ENCODE measurements at regions not wholly inside any gene's neighbourhood (a gene's known extent, or its start where the extent isn't known, plus 50 kb on each side); places are given as distances from the start of the nearest gene placed in this dataset.

GRCh38 chr12:28807535-28807934 lies 341.5 kb upstream of the FAR2 start:
- no peak for TF ChIP-seq CTCF (conservative IDR thresholded peaks at IDR 0.05)
- H3K4me2 ChIP-seq (ENCODE audit: insufficient read depth, insufficient read length, low read length): no peak overlapping the region
- Mint-ChIP-seq H3K4me1 (no peaks in the 10 kb centered on the region), H3K27ac (no peak overlapping the region), H3K4me3 (no peak overlapping the region), H3K36me3 (ENCODE audit: insufficient read depth in 1 of 3, low read depth in 3 of 3) (peaks cover 20 to 32% (median 23%) of the 10 kb centered on the region in 3 experiments), H3K27me3 (ENCODE audit: low read depth) (no peaks in the 10 kb centered on the region), H3K9me3 (peaks cover 29 to 36% of the 10 kb centered on the region in 2 experiments)
- no peak overlapping the region for H3K14ac ChIP-seq (ENCODE audit: insufficient read depth, low read length)
- no peak overlapping the region for H3K18ac ChIP-seq (ENCODE audit: insufficient read length, low read depth, low read length)
- H3K79me1 ChIP-seq (ENCODE audit: insufficient read depth, low read depth, low read length, poor library complexity, severe bottlenecking): no peaks in the 10 kb centered on the region
- H2AFZ ChIP-seq (ENCODE audit: low read length): no peak overlapping the region
- H3K23me2 ChIP-seq (ENCODE audit: insufficient read length, low read depth, low read length, poor library complexity, severe bottlenecking): no peaks in the 10 kb centered on the region
- H3K27me3 ChIP-seq (ENCODE audit: insufficient read depth, low read length): no peaks in the 10 kb centered on the region
- no peak overlapping the region for H3K4ac ChIP-seq (ENCODE audit: low read depth, low read length)
- H2BK120ac ChIP-seq (ENCODE audit: low read depth, low read length, poor library complexity, severe bottlenecking): no peak overlapping the region
- no peak overlapping the region for H3K23ac ChIP-seq (ENCODE audit: insufficient read length, low read depth, low read length)
- H4K91ac ChIP-seq (ENCODE audit: insufficient read length, low read depth, low read length): no peak overlapping the region
- no peak overlapping the region for H3K56ac ChIP-seq (ENCODE audit: insufficient read length, low read depth, low read length)
- no peak overlapping the region for H3T11ph ChIP-seq (ENCODE audit: low read length)
- no peak overlapping the region for H2BK20ac ChIP-seq (ENCODE audit: low read depth, low read length, poor library complexity, severe bottlenecking)
- H3K4me1 ChIP-seq (ENCODE audit: insufficient read depth, low read length): no peaks in the 10 kb centered on the region
- no peak overlapping the region for H4K8ac ChIP-seq (replicated peaks; ENCODE audit: insufficient read length, low read depth, low read length)
- no peak overlapping the region for H4K5ac ChIP-seq (ENCODE audit: insufficient read length, low read depth, low read length)
- no peak for DNase-seq
- no peak overlapping the region for H2AK5ac ChIP-seq (ENCODE audit: insufficient read length, low read length)
- no peaks in the 10 kb centered on the region for H4K20me1 ChIP-seq (ENCODE audit: control insufficient read depth, insufficient read depth, insufficient read length)
- no peaks in the 10 kb centered on the region for H3K79me2 ChIP-seq (ENCODE audit: insufficient read depth, low read length)
- H2BK5ac ChIP-seq (ENCODE audit: insufficient read length, low read length): no peak overlapping the region
- H3K9ac ChIP-seq (ENCODE audit: extremely low read depth, insufficient read length, low read length): no peak overlapping the region
- H3K27ac ChIP-seq (ENCODE audit: insufficient read length, low read depth, low read length): no peak overlapping the region
- H2BK12ac ChIP-seq (ENCODE audit: insufficient read length, low read depth, low read length): no peak overlapping the region
- H3K9me3 ChIP-seq (ENCODE audit: control insufficient read depth, low read depth, low read length): peaks cover 22% of the 10 kb centered on the region
- no CpG with 5 or more reads among the region's 3 CpGs for WGBS (ENCODE audit: extremely low coverage, insufficient read length, low lambda C conversion rate)
- no peak overlapping the region for H2BK15ac ChIP-seq (ENCODE audit: low read depth, low read length)

All from H9 (cell line).